ENCODE measurements at regions not wholly inside any gene's neighbourhood (a gene's known extent, or its start where the extent isn't known, plus 50 kb on each side); places are given as distances from the start of the nearest gene placed in this dataset.
A peak's percentile ranks its signal among the peaks of the same experiment; 100 is the strongest.

GRCh38 chr12:127640181-127640886, 626.6 kb upstream of the TMEM132C start:
- Histone ChIP-seq H3K27me3 (replicated peaks in 1 of 4; ENCODE audit: control insufficient read depth in 3 of 4, extremely low read depth in 1 of 4, insufficient read depth in 3 of 4, low read length in 3 of 4) (no peaks in the 10 kb centered on the region), H3K23ac (ENCODE audit: insufficient read length) (no peak overlapping the region), H3K4me3 (ENCODE audit: extremely low read depth in 1 of 4, insufficient read depth in 2 of 4, low read depth in 3 of 4, low read length in 4 of 4) (no peak overlapping the region), H2BK120ac (replicated peaks; ENCODE audit: low read depth, low read length) (no peak overlapping the region), H2AK5ac (ENCODE audit: low read depth, low read length) (no peak overlapping the region), H3K36me3 (ENCODE audit: control insufficient read depth in 2 of 4, insufficient read depth in 4 of 4, low read length in 3 of 4) (no peaks in the 10 kb centered on the region), H3K79me2 (ENCODE audit: control insufficient read depth in 1 of 2, insufficient read depth in 2 of 2, low read length in 2 of 2) (no peaks in the 10 kb centered on the region), H3K4me2 (ENCODE audit: insufficient read depth in 1 of 2, low read depth in 2 of 2, low read length in 2 of 2) (no peak overlapping the region), H4K20me1 (replicated peaks in 1 of 2; ENCODE audit: control insufficient read depth in 1 of 2, insufficient read depth in 2 of 2, low read length in 2 of 2) (no peaks in the 10 kb centered on the region), H3K9me3 (ENCODE audit: insufficient read depth in 2 of 2, low read depth in 1 of 2, low read length in 1 of 2) (no peaks in the 10 kb centered on the region), H2BK5ac (ENCODE audit: low read depth, low read length) (no peak overlapping the region), H3K9ac (replicated peaks in 1 of 4; ENCODE audit: extremely low read depth in 1 of 4, low read depth in 3 of 4, low read length in 3 of 4) (no peak overlapping the region), H3K4ac (replicated peaks; ENCODE audit: insufficient read length, low read depth, low read length) (no peak overlapping the region), H3K18ac (ENCODE audit: extremely low read depth, low read length) (no peak overlapping the region), H3K27ac (ENCODE audit: low read depth, low read length) (no peak overlapping the region), H2AFZ (ENCODE audit: low read length) (0 out of 2 replicates have a peak overlapping the region, but pooled peaks have one; percentile 30), H3K79me1 (ENCODE audit: low read depth, low read length) (no peaks in the 10 kb centered on the region), H3K4me1 (replicated peaks in 1 of 4; ENCODE audit: control insufficient read depth in 3 of 4, insufficient read depth in 4 of 4, low read length in 3 of 4) (peaks cover 0 to 6% (median 0%) of the 10 kb centered on the region in 4 experiments; a peak in 1 of 7 replicates), H3K56ac (replicated peaks; ENCODE audit: insufficient read length, low read depth, low read length) (no peak overlapping the region), H4K8ac (ENCODE audit: extremely low read depth, insufficient read depth, low read length) (no peak overlapping the region), H3K23me2 (ENCODE audit: low read depth, low read length) (no peaks in the 10 kb centered on the region), H2BK20ac (ENCODE audit: low read length) (no peak overlapping the region), H4K91ac (replicated peaks; ENCODE audit: insufficient read length, low read length) (no peak overlapping the region), H4K5ac (ENCODE audit: insufficient read length, low read depth, low read length) (no peak overlapping the region), H2BK12ac (ENCODE audit: low read depth, low read length) (no peak overlapping the region), H3K14ac (ENCODE audit: insufficient read length) (no peak overlapping the region), H2BK15ac (ENCODE audit: low read length) (no peak overlapping the region)
- ChIA-PET CTCF (ENCODE audit: partially characterized antibody) (no interaction called here), POLR2A (ENCODE audit: partially characterized antibody) (no interaction called here)
- 91% methylated on average over 6 of the region's 6 CpGs; no CpG with 5 or more reads in 1 of the 2 experiments for WGBS, 2 experiments (ENCODE audit: extremely low coverage in 1 of 2, insufficient coverage in 1 of 2, insufficient read length in 1 of 2, insufficient replicate concordance in 2 of 2, low coverage in 1 of 2, low lambda C conversion rate in 2 of 2, missing lambda C conversion rate in 1 of 2)
- DNase-seq (ENCODE audit: low read depth in 1 of 2, low spot score in 2 of 2): no peak
- TF ChIP-seq TBP (IDR thresholded peaks at IDR 0.05; ENCODE audit: low read depth, low read length) (no peak), USF2 (IDR thresholded peaks at IDR 0.05; ENCODE audit: low read length) (peak; percentile 53; the same call in 1 of the 2 replicates)
- FAIRE-seq: no peak
